ENCODE measurements at regions not wholly inside any gene's neighbourhood (a gene's known extent, or its start where the extent isn't known, plus 50 kb on each side); places are given as distances from the start of the nearest gene placed in this dataset.

DNA sequence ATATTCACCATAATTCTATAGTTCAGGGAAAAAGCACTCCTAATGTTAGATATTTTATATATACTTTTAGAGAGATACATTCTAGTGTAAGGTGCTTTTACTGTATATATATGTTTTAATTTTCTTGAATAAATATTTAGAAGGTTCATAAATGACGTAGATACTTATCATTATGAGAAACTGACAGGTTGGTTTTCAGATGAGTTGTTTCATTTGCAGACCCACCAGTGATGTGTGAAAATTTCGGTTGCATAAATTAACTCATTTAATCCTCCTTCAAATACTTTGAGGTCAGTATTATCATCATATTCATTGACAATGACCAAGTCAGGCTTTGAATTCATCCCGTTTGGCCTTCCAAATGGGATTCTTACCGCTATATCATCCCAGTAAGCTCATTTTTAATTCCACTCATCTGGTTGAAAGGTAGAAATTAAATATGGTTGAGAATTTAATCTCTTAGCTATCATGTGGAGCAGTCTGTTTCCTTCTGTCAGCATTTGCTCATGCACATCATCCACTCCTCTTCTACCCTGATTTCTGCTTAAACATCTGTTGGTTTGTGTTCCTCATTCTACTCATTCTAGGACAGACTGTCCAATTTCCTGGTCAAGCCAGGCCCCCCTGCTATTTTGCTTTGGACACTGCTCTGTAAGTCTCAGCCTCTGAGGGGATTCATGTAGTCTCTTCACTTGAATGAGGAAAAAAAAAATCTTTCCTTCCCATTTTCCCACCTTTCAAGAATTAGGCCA, 1156.6 kb downstream of the PLA2G4A start:
- Mint-ChIP-seq H3K27ac (no peak overlapping the region), H3K4me3 (no peak overlapping the region), H3K9me3 (no peaks in the 10 kb centered on the region), H3K27me3 (ENCODE audit: low read depth, poor library complexity) (no peaks in the 10 kb centered on the region), H3K4me1 (no peaks in the 10 kb centered on the region), H3K36me3 (ENCODE audit: low read depth) (no peaks in the 10 kb centered on the region)
- no peak for DNase-seq
- TF ChIP-seq, protein P1, sequence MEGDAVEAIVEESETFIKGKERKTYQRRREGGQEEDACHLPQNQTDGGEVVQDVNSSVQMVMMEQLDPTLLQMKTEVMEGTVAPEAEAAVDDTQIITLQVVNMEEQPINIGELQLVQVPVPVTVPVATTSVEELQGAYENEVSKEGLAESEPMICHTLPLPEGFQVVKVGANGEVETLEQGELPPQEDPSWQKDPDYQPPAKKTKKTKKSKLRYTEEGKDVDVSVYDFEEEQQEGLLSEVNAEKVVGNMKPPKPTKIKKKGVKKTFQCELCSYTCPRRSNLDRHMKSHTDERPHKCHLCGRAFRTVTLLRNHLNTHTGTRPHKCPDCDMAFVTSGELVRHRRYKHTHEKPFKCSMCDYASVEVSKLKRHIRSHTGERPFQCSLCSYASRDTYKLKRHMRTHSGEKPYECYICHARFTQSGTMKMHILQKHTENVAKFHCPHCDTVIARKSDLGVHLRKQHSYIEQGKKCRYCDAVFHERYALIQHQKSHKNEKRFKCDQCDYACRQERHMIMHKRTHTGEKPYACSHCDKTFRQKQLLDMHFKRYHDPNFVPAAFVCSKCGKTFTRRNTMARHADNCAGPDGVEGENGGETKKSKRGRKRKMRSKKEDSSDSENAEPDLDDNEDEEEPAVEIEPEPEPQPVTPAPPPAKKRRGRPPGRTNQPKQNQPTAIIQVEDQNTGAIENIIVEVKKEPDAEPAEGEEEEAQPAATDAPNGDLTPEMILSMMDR (IDR thresholded peaks at IDR 0.05), result no peak

DNA sequence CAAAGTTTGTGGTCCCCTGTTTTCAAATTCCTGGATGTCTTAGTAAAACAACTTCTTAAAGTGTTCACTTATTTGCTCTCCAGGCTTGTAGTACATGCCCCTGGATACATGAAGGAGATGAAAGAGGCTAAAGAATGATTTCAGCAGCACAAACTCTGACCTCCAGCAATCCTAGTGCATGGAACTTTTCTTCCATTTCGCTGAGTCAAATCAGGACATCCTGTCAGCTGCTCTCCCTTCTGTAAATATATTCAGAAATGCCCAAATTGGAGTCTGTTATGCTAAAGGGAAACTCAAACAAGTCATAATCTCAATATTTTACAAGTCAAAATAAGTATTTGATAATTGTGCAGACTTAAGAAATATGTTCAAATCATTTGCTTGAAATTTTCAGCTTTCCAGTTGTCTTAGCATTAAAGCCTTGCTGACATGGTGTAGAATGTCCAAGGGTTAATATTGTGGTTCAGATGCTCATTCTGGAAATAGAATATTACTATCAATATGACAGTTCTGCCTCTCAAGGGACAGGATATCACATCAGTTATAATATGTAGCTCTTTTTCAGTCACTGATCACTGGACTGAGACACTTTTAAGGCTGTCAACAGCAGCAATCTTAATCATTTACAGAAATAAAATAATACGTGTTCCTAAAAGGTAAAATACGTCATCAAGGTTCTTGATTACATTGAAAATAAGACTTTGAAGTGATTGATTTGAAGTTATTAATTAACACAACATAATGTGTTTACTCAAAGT, 1157.3 kb downstream of the PLA2G4A start:
- Mint-ChIP-seq H3K4me3 (no peak overlapping the region), H3K27ac (no peak overlapping the region), H3K27me3 (ENCODE audit: low read depth, poor library complexity) (no peaks in the 10 kb centered on the region), H3K36me3 (ENCODE audit: low read depth) (no peaks in the 10 kb centered on the region), H3K4me1 (no peaks in the 10 kb centered on the region), H3K9me3 (no peaks in the 10 kb centered on the region)
- TF ChIP-seq, protein P1 (IDR thresholded peaks at IDR 0.05), result no peak
- DNase-seq, result no peak

- TF ChIP-seq, protein P1 (IDR thresholded peaks at IDR 0.05), result no peak
Observed at GRCh38 chr1:187987236-187987776, 1158.6 kb downstream of the PLA2G4A start.

GRCh38 chr1:187991944-187992343, 1163.2 kb downstream of the PLA2G4A start:
- Mint-ChIP-seq H3K9me3 (no peaks in the 10 kb centered on the region), H3K27me3 (ENCODE audit: low read depth, poor library complexity) (no peaks in the 10 kb centered on the region), H3K36me3 (ENCODE audit: low read depth) (no peaks in the 10 kb centered on the region), H3K4me3 (no peak overlapping the region), H3K27ac (no peak overlapping the region), H3K4me1 (peaks cover 5% of the 10 kb centered on the region)
- TF ChIP-seq, protein P1 (IDR thresholded peaks at IDR 0.05), result no peak
- no peak for DNase-seq

More at GRCh38 chr1:187987236-187987776, 1158.6 kb downstream of the PLA2G4A start:
- peaks cover 3% of the 10 kb centered on the region for H3K4me1 Mint-ChIP-seq
- no peak overlapping the region for H3K4me3 Mint-ChIP-seq
- H3K27ac Mint-ChIP-seq, result no peak overlapping the region
- H3K36me3 Mint-ChIP-seq (ENCODE audit: low read depth), result no peaks in the 10 kb centered on the region
- no peaks in the 10 kb centered on the region for H3K27me3 Mint-ChIP-seq (ENCODE audit: low read depth, poor library complexity)
- no peaks in the 10 kb centered on the region for H3K9me3 Mint-ChIP-seq
- no peak for DNase-seq

DNA sequence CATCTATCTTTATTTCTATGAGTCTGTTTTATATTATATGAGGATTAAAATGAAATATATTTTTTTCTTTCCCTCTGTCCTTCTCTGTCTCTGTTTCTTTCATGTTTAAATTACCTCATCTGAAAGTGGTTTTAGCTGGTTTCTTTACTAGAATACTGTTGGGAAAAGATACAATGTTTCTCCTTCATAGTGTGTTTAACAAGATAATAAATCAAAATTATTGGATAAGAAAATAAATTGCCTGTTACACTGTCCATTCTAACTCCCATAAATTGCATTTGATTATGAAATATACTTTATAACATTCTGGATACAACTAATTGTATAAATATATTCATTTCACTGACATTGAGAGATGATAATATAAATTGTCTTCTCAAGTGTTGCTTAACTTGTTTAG, 1168.0 kb downstream of the PLA2G4A start:
- DNase-seq, result no peak
- no peaks in the 10 kb centered on the region for H3K9me3 Mint-ChIP-seq
- TF ChIP-seq, protein P1 (IDR thresholded peaks at IDR 0.05), result no peak
- no peaks in the 10 kb centered on the region for H3K36me3 Mint-ChIP-seq (ENCODE audit: low read depth)
- no peaks in the 10 kb centered on the region for H3K27me3 Mint-ChIP-seq (ENCODE audit: low read depth, poor library complexity)
- H3K4me3 Mint-ChIP-seq, result no peak overlapping the region
- peaks cover 5% of the 10 kb centered on the region for H3K4me1 Mint-ChIP-seq
- no peak overlapping the region for H3K27ac Mint-ChIP-seq

Measured in nephron progenitor cell (in vitro differentiated cells).